GM18507 (cell line): ENCODE measurements at regions not wholly inside any gene's neighbourhood (a gene's known extent, or its start where the extent isn't known, plus 50 kb on each side); places are given as distances from the start of the nearest gene placed in this dataset.

Source experiments
- DNase-seq: peaks from one replicate; pipeline ENCODE4 v3.0.0; 2011; ENCODE audit warnings: low read depth; ENCODE audit not compliant: insufficient read length; ENCODE audit errors: extremely low spot score
- FAIRE-seq: peaks from 2 replicates; lab custom pipeline; 2011; peaks lifted over from hg19 to GRCh38; lab: Jason Lieb, UNC

DNA sequence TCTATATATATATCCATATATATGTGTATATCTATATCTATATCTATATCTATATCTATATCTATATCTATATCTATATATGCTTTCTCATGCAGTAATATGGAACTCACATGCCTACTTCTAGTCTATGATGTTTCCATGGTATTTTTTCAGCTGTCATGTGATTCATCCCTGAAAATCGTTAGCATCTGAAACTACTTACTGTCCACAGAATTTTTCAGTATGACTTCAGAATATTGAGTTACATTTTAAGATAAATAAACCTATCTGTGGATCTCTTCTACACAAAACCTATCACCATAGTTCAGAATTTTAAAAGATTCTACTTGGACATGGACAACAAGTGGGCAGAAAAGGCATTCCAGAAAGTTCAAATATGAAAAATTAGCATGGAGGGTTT, 855.1 kb upstream of the INTU start:
- FAIRE-seq = no peak
- no peak for DNase-seq

DNA sequence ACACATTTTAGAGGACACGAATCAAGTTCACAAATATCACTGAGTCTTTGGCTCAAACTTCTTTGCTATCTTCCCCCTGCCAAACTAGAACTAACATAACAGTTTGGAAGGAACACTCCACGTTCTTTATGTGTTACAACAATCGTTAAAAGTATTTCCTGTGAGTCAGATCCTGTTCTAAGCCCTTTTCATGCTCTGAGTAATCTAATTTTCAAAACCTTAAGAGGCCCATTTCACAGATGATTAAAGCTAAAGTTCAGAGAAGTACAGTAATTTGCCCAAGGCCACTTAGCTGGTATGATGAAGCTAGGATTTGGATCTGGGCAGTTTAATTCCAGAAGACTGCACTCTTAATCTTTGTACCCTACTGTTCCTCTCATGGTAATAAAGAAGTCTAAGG, 854.4 kb upstream of the INTU start:
- DNase-seq = no peak
- FAIRE-seq = no peak

DNA sequence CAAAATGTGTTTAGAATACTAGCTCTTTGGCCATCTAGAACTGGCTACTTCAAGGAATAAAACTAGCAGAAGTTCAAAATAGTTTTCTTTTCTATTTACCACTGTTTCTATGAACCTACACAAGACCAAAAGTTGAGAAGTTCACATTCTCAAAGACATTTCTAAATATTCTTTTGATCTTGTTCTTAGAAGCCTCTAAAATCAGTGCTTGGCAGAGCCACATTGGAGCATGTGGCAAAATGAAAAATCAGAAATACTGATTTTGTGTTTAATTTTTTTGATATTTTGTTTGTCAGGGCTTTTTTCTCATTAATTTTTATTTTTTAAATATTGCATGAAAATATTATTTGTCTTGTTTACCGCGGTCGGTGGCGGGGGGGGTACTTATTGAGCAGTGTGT, 853.8 kb upstream of the INTU start:
- FAIRE-seq (no peak), DNase-seq (no peak)

DNA sequence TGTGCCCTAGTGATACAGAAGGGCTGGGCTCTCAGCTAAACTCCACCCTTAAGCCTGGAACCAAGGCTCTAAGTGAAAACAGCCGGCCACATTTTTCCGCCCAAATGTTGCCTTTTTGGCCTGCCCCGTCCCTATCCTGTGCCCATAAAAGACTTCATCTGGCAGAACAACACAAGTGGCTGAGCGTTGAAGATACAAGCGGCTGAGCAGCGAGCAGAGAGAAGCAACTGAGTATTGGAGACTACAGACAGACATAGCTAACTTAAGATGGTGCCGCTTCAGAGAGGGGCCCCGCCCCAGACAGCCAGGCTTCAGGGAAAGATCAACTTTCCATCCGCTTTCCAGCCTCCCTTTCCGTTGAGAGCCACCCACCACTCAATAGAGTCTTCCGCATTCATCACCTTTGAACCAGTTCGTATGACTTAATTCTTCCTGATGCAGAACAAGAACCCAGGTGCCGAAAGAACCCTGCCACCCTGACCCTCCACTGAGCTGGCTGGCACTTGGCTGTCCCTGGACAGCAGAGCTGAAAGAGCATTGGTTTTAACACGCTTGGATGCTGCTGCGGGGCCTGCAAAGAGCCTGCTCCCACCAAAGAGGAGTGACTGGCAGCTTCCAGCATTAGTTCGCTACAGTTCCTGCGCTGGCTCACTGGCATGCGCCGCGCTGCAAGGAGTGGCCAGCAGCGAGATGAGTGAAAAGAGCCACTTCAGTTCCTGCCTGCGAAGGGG, 853.2 kb upstream of the INTU start:
- FAIRE-seq = no peak
- no peak for DNase-seq

DNA sequence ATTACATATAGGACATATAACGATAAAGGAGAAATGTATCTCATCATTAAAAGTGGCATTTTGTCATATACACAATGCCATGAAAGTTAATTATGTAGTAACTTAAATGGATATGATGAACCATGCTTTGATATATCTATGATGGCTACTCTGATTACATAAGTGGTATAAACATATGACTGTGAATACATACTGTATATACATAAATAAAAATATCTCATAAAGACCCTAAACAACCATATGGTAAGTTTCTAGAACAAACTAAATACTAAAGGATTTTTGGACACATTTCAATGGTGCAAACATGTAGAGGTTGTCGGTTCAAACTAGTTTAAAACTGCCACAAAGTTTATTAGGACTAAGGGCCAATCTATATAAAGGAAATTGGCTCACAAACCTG, 849.6 kb upstream of the INTU start:
- FAIRE-seq (no peak), DNase-seq (no peak)

DNA sequence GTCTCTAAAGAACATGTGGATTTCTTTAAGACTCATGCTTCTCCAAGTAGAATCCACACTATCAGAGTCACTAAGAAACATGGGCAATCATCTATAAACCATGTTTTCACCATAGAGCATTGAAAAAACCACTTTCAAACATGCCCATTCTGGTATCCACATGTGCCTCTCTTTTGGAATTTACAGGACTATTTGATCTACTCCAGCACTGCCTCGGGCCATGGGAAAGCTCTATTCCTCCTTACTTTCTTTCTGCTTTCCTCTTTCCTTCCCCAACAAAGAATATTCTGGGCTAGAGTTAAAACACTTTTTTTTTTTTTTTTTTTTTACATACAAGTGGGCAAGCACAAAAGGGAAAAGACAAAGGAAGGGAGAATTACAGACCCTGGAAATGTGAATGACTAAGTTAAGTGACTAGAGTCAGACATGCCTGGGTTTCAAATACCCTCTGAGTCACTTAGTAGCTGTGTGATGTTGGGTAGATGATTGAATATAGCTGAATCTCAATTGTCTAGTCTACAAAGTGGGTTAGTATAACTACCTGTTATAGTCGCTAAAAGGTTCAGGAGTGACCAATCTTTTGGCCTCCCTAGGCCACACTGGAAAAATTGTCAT, 847.7 kb upstream of the INTU start:
- no peak for DNase-seq

DNA sequence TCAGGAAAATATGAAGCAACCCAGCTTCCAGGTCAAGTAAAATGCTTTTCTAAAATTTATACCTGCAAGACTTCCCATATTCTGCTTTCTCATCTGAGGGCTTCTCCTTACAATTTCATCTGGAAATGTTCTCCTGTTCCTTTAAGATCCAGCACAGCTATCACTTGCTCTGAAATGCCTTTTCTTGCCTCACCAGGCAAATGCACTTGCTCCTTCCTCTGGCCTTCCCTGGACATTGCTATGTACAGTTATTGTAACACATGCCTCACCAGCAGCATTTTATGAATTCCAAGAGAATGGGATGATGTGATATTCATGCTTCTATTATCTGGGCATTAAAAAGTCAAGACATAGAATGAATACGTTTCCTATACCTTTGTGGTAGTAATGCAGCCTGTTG, 842.1 kb upstream of the INTU start:
- FAIRE-seq (no peak), DNase-seq (no peak)

More for the DNA sequence above, 847.7 kb upstream of the INTU start:
- no peak for FAIRE-seq

DNA sequence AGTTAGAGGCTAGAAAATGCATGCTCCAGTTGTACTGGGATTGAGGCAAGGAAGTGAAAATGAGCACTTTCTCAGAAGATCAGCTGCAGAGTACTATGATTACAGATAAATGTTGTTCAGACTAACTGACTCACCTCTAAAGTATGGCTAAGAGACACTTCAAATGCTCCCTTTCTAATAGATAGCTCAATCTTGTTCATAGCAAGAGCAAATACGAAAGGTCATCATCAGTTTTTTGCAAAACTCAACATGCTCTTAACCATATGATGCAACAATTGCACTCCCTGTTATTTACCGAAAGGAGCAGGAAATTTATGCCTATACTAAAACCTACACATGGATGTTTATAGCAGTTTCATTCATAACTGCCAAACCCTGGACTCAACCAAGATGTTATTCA, 838.4 kb upstream of the INTU start:
- FAIRE-seq (no peak), DNase-seq (no peak)

DNA sequence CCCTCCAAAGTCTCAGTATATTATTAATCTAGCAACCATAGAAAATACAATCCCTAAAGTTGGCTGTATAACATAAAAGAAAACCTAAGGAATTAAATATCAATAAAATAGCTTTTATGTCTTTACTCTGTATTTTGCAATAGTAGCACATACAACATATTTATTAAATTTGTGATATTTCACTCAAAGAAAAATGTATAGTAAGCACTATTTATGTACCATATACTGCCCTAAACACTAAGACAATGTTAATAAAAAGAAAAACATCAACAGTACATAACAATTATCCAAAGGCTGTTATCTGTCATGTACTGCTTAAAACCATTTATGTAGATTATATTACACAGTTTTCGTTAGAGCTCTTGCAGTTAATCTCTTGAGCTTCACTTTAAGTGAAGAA, 834.5 kb upstream of the INTU start:
- FAIRE-seq = no peak
- DNase-seq = no peak

DNA sequence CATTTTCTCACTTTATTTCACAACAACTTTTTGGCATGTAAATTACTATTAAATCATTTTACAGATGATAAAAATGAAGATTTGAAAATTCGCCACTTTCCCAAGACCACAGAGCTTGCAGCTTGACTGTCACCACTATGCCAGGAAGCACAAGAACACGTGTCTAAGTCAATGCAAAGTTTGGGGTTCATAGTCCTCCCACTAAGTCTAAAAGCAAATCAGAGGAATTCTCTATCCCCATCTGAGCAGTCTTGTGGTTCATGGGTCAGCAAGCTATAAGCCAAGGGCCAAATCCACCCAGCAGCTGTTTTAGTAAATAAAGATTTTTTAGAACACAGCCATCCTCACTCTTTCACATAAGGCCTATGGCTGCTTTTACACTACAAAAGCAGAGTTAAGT, 833.3 kb upstream of the INTU start:
- FAIRE-seq (no peak), DNase-seq (no peak)

DNA sequence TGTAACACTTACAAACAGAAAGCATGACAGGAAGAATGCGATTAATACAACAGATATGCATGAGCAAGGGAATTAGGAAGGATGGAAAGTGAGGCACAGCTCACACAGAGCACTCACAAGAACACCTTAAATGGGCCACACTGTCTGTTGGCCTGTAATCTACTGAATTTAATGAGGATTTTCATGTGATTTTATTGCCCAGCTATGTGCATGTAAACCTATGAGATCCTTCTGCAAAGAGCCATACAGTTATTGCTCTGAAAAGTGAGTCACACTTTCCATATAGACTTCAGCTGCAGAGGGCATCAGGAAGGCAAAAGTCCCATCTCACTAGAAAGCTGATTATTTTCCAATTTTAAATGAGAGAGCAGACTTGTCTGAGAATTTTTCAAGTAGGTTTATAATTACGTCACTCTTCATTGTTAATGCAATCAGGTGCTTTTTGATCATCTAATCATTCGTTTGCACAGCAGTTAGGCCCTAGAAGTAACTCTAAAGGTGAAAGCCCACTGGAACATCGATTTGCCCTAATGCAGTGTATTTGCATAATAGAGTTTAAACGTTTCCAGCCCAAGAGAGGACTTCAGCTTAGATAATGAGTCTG, 832.7 kb upstream of the INTU start:
- FAIRE-seq (no peak), DNase-seq (no peak)

DNA sequence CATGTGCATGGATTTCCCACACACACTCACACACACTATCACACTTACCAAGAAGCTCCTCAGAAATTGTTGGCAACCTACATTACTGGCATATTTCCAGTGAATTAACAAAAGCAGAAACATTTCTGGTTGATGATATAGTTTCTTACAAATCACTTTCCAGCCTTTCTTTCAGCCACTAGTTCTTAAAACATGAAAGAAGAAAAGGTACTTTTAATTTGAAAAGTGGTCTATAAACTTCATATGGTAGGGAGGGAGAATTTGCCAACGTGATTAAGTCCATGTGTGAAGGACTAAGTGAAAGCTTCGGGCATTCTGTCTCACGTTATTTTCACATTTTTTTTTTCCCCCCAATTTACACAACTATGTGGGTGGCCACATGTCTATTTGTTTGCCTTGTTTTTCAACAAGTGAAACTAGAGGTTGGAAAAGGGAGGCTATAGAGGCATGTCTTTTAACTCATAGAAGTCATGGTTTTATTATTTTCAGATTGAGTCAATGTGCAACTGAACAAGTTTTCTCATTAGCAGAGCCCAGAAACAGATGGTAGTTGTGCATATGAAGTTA, 832.1 kb upstream of the INTU start:
- no peak for FAIRE-seq
- no peak for DNase-seq

DNA sequence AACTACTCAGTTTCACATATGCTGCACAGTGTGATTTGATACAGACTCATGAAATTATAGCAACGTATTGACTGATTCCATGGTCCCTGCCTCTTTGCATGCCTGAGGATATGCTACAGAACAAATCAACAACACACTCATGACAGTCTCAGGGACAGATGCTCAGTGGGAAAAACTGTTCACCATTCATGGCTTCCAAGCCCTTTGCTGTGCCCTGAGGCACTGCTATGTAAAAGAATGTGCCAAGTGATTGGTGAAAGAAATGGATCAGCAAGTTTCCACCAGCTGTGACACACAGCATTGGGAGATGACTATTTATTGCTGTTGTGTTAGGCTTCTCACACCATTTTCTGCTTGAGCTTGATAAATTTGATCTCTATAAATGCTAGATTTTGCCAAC, 825.6 kb upstream of the INTU start:
- DNase-seq (no peak), FAIRE-seq (no peak)

DNA sequence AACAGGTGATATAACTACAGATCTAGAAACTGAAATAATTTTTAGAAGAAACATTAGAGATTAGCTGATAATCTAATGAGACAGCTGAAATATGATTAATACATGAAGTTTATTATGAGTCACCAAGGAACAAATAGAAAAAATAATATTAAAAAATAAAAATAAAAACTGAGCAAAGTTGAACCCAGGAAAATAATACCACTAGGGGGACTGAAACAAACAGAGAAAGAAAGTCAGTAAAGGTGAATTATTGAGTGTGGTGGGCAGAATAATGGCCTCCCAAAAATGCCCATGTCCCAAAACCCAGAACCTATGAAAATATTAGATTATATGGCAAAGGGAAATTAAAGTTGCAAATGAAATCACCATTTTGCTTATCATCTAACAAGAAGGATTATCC, 820.7 kb upstream of the INTU start:
- DNase-seq = no peak
- no peak for FAIRE-seq

DNA sequence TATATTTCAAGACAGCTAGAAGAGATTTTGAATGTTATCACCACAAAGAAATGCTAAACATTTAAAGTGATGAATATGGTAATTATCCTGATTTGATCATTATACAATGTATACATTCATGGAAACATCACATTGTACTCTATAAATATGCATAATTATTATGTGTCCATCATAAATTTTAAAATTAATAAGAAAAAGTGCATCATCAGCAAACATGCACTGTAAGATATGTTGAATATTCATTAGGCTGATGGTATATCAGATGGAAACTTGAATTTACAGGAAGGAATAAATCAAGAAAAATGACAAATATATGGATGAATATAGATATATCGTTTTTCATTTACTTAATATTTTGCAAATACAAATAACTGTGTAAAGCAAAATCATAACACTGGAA, 812.1 kb upstream of the INTU start:
- FAIRE-seq (no peak), DNase-seq (no peak)

DNA sequence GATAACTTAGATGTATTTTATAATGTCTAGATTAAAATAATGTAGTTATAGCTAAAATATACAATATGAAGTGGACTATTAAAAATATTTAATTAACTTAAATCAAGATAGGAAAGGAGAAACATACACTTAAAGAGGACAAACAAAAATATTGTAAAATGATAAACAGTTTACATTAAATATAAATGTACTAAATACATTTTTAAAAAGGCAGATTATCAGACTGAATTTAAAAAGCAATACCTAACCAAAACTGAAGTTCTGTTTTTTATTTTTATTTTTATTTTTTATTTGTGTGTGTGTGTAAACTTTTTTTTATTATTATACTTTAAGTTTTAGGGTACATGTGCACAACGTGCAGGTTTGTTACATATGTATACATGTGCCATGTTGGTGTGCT, 811.6 kb upstream of the INTU start:
- DNase-seq (no peak), FAIRE-seq (no peak)

DNA sequence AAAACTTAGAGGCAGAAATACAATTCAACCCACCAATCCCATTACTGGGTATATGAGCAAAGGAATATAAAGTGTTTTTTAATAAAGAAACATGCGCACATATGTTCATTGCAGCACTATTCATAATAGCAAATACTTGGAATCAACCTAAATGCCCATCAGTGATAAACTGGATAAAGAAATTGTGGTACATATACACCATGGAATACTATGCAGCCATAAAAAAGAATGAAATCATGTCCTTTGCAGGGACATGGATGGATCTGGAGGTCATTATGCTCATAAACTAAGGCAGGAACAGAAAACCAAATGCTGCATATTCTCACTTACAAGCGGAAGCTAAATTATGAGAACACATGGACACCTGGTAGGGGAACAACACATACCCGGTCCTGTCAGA, 807.7 kb upstream of the INTU start:
- DNase-seq = no peak
- FAIRE-seq = no peak

DNA sequence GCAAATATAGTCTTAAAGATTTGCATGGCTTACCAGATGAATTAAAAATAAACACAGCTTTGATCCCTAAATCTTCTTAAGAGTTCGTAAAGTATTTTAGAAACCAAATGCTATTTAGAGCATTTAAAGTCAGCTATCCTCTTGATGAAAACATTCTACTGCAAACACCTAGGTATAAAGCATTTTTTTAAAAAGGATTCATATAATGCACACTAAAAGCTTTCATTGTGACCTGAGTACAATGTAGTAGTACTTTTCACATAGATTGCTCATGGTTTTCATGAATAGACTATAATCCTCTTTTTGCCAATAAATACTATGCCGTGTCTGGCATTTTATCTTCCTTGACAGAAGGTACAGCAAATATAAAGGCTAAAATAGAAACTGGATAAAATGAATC, 805.1 kb upstream of the INTU start:
- DNase-seq (no peak), FAIRE-seq (no peak)

DNA sequence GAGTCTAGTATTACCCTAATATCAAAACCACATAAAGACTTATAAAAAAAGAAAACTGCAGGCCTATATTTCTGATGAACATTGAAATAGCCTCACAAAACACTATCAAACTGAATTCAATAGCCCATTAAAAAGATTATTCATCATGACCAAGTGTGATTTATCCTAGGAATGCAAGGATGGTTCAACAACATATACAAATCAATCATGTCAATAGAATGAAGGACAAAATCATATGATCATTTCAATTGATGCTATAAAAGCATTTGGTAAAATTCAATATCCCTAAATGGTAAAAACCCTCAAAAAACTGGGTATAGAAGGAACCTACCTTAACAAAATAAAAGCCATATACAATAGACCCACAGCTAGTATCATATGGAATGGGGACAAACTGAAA, 797.9 kb upstream of the INTU start:
- no peak for FAIRE-seq
- no peak for DNase-seq

DNA sequence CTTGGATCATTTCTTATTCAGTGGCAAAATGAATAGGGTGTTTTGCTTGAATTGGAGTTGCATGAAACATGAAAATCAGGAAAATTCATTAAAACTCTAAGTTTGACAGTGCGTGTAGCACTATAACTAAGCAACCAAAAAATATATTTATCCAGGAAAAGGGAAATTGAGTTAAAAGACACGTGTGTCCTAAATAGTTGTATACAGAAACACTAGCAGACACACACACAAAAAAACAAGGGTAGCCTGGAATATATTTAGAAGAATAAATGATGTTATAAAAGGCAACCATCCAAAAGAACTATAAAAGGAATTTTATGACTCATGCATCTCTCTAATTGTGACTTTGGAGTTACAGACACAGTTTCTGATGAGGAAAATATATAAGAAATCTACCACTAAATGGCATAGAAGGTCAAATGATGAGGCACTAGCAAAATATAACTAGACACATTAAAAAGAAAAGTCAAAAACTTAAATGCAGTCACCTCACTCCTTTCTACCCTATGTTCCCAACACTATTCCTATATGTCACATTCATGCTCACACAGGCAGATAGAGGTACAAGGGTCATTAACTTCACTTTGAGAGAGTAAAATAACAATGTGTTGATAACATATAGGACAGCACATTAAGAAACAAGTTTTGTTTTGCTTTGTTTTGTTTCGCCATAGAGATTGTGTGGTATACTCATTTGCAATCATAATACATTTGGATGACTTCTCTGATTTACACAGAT, 793.6 kb upstream of the INTU start:
- DNase-seq (no peak), FAIRE-seq (no peak)
